COR-L47 (cell line): ENCODE measurements at regions not wholly inside any gene's neighbourhood (a gene's known extent, or its start where the extent isn't known, plus 50 kb on each side); places are given as distances from the start of the nearest gene placed in this dataset.
A peak's percentile ranks its signal among the peaks of the same experiment; 100 is the strongest.
"Not testable (repeated sequence)": the region's sequence is repeated elsewhere in the genome, so short reads cannot be mapped to it uniquely, and the experiment has no call there.

Source experiments
- DNase-seq: peaks from one replicate; lab custom pipeline; 2025; lab: John Stamatoyannopoulos, UW

GRCh38 chr18:1133541-1133940, 228.9 kb downstream of the ADCYAP1 start:
- peak; percentile 25 for DNase-seq

GRCh38 chr18:1147730-1148129, 243.1 kb downstream of the ADCYAP1 start:
- DNase-seq: no peak

GRCh38 chr18:1149709-1150108, 245.0 kb downstream of the ADCYAP1 start:
- no peak for DNase-seq

- DNase-seq: no peak
Observed at GRCh38 chr18:1150344-1150743, 245.7 kb downstream of the ADCYAP1 start.

- not testable (repeated sequence) for DNase-seq
Observed at GRCh38 chr18:1152958-1153357, 248.3 kb downstream of the ADCYAP1 start.

GRCh38 chr18:1173593-1173992, 268.9 kb downstream of the ADCYAP1 start:
- no peak for DNase-seq

GRCh38 chr18:1177232-1177631, 272.6 kb downstream of the ADCYAP1 start:
- DNase-seq: no peak

- DNase-seq: no peak
Observed at GRCh38 chr18:1191341-1191740, 286.7 kb downstream of the ADCYAP1 start.

- no peak for DNase-seq
Observed at GRCh38 chr18:1213126-1213525, 308.5 kb downstream of the ADCYAP1 start.

GRCh38 chr18:1222880-1223279, 318.2 kb downstream of the ADCYAP1 start:
- no peak for DNase-seq

- DNase-seq: no peak
Observed at GRCh38 chr18:1227025-1227424, 322.4 kb downstream of the ADCYAP1 start.

- no peak for DNase-seq
Observed at GRCh38 chr18:1229634-1230033, 325.0 kb downstream of the ADCYAP1 start.

GRCh38 chr18:1232867-1233266, 328.2 kb downstream of the ADCYAP1 start:
- no peak for DNase-seq

GRCh38 chr18:1240701-1241100, 336.0 kb downstream of the ADCYAP1 start:
- no peak for DNase-seq

GRCh38 chr18:1244397-1245122, 339.9 kb downstream of the ADCYAP1 start:
- no peak for DNase-seq

GRCh38 chr18:1246827-1247226, 342.2 kb downstream of the ADCYAP1 start:
- DNase-seq: no peak

- DNase-seq: no peak
Observed at GRCh38 chr18:1252534-1252933, 347.9 kb downstream of the ADCYAP1 start.

GRCh38 chr18:1252936-1253335, 348.3 kb downstream of the ADCYAP1 start:
- DNase-seq: no peak

- DNase-seq: no peak
Observed at GRCh38 chr18:1253827-1254226, 349.2 kb downstream of the ADCYAP1 start.

- no peak for DNase-seq
Observed at GRCh38 chr18:1261054-1261453, 356.4 kb downstream of the ADCYAP1 start.

- DNase-seq: no peak
Observed at GRCh38 chr18:1267021-1267420, 362.4 kb downstream of the ADCYAP1 start.

- no peak for DNase-seq
Observed at GRCh38 chr18:1270081-1270480, 365.4 kb downstream of the ADCYAP1 start.

GRCh38 chr18:1273469-1273868, 368.8 kb downstream of the ADCYAP1 start:
- no peak for DNase-seq

- DNase-seq: no peak
Observed at GRCh38 chr18:1292167-1292566, 387.5 kb downstream of the ADCYAP1 start.
